ENCODE measurements at regions not wholly inside any gene's neighbourhood (a gene's known extent, or its start where the extent isn't known, plus 50 kb on each side); places are given as distances from the start of the nearest gene placed in this dataset.

DNA sequence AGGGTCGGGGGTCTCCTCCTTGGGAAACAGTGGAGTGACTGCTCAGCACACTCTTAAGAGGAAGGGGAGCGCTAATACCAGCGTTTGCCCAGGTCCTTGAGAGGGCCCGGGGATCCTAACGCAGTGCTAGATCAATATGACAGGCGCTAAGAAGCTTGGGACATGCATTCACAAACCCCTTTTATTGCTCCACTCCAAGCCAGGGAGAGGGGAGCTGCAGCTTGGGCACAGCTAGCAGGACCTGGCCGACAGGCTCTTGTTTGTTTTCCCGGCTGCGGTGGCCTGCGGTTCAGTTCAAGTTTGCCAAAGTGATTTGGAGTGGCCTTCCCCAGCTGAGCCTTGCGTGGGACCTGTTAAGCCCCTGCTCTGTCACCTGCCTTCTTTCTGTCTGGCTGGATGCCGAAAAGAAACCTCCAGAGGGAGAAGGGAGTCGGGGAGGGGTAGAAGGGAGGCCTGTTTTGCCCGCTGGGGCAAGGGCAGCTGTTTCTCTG lies 152.1 kb downstream of the GLI2 start:
- Histone ChIP-seq H3K4me1 (ENCODE audit: low read depth) (no peaks in the 10 kb centered on the region), H3K4me3 (no peak overlapping the region), H3K9me3 (no peaks in the 10 kb centered on the region), H3K36me3 (ENCODE audit: low read depth) (no peaks in the 10 kb centered on the region)
- DNase-seq (no peak), ATAC-seq (no peak)
- TF ChIP-seq, protein P1, sequence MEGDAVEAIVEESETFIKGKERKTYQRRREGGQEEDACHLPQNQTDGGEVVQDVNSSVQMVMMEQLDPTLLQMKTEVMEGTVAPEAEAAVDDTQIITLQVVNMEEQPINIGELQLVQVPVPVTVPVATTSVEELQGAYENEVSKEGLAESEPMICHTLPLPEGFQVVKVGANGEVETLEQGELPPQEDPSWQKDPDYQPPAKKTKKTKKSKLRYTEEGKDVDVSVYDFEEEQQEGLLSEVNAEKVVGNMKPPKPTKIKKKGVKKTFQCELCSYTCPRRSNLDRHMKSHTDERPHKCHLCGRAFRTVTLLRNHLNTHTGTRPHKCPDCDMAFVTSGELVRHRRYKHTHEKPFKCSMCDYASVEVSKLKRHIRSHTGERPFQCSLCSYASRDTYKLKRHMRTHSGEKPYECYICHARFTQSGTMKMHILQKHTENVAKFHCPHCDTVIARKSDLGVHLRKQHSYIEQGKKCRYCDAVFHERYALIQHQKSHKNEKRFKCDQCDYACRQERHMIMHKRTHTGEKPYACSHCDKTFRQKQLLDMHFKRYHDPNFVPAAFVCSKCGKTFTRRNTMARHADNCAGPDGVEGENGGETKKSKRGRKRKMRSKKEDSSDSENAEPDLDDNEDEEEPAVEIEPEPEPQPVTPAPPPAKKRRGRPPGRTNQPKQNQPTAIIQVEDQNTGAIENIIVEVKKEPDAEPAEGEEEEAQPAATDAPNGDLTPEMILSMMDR (IDR thresholded peaks at IDR 0.05), result no peak
- intact Hi-C loops (cut with DNase I, micrococcal nuclease), result no loop called here

GRCh38 chr2:120888851-120889250 lies 153.2 kb downstream of the GLI2 start:
- Histone ChIP-seq H3K4me3 (no peak overlapping the region), H3K4me1 (ENCODE audit: low read depth) (no peaks in the 10 kb centered on the region), H3K36me3 (ENCODE audit: low read depth) (no peaks in the 10 kb centered on the region), H3K9me3 (no peaks in the 10 kb centered on the region)
- intact Hi-C loops (cut with DNase I, micrococcal nuclease), result no loop called here
- DNase-seq (no peak), ATAC-seq (no peak)
- TF ChIP-seq, protein P1 (IDR thresholded peaks at IDR 0.05), result no peak

DNA sequence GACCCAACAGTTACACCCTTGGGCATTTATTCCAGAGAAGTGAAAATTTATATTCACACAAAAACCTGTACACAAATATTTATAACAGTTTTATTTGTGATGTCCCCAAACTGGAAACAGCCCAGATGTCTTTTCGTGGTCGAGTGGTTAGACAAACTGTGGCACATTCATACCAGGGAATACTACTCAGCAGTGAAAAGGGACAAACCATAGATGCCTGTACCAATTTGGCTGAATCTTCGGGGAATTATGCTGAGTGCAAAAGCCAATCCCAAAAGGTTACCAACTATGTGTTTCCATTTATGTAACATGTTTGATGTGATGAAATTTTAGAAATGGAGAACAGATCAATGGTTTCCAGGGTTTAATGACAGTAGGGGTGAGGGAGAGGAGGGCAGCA lies 154.3 kb downstream of the GLI2 start:
- TF ChIP-seq, protein P1 (IDR thresholded peaks at IDR 0.05), result no peak
- Histone ChIP-seq H3K36me3 (ENCODE audit: low read depth) (no peaks in the 10 kb centered on the region), H3K4me1 (ENCODE audit: low read depth) (no peaks in the 10 kb centered on the region), H3K4me3 (no peak overlapping the region), H3K9me3 (no peaks in the 10 kb centered on the region)
- ATAC-seq, result no peak
- intact Hi-C loops (cut with DNase I, micrococcal nuclease), result no loop called here
- no peak for DNase-seq

GRCh38 chr2:120890566-120891360 lies 155.1 kb downstream of the GLI2 start:
- no peak for ATAC-seq
- DNase-seq, result no peak
- Histone ChIP-seq H3K4me3 (no peak overlapping the region), H3K36me3 (ENCODE audit: low read depth) (no peaks in the 10 kb centered on the region), H3K4me1 (ENCODE audit: low read depth) (no peaks in the 10 kb centered on the region), H3K9me3 (no peaks in the 10 kb centered on the region)
- TF ChIP-seq, protein P1 (IDR thresholded peaks at IDR 0.05), result no peak
- intact Hi-C loops (cut with DNase I, micrococcal nuclease), result no loop called here

- DNase-seq (no peak), ATAC-seq (no peak)
- H3K4me1 ChIP-seq (ENCODE audit: low read depth), result no peaks in the 10 kb centered on the region
- intact Hi-C loops (cut with DNase I, micrococcal nuclease), result no loop called here
- no peaks in the 10 kb centered on the region for H3K36me3 ChIP-seq (ENCODE audit: low read depth)
- H3K9me3 ChIP-seq, result no peaks in the 10 kb centered on the region
- TF ChIP-seq, protein P1 (IDR thresholded peaks at IDR 0.05), result no peak
- H3K4me3 ChIP-seq, result no peak overlapping the region
These were observed 156.8 kb downstream of the GLI2 start for GRCh38 chr2:120892271-120892966.
